ENCODE measurements at regions not wholly inside any gene's neighbourhood (a gene's known extent, or its start where the extent isn't known, plus 50 kb on each side); places are given as distances from the start of the nearest gene placed in this dataset.

- Histone ChIP-seq H3K4me3 (ENCODE audit: low read length in 2 of 2) (no peak overlapping the region), H3K4ac (ENCODE audit: low read length) (no peak overlapping the region), H3K4me1 (ENCODE audit: control insufficient read depth in 2 of 2, insufficient read depth in 1 of 2, low read depth in 1 of 2, low read length in 2 of 2) (no peaks in the 10 kb centered on the region), H2BK12ac (ENCODE audit: low read length) (no peak overlapping the region), H2AFZ (ENCODE audit: low read length) (no peak overlapping the region), H3K27ac (replicated peaks; ENCODE audit: low read length) (no peak overlapping the region), H2BK5ac (ENCODE audit: low read length) (no peak overlapping the region), H3K9me3 (replicated peaks in 1 of 2; ENCODE audit: control insufficient read depth in 2 of 2, insufficient read depth in 1 of 2, low read depth in 1 of 2, low read length in 2 of 2) (no peaks in the 10 kb centered on the region), H3K27me3 (ENCODE audit: control insufficient read depth in 3 of 3, insufficient read depth in 3 of 3, low read depth in 1 of 3, low read length in 3 of 3) (no peaks in the 10 kb centered on the region), H3K9ac (ENCODE audit: low read depth, low read length, poor library complexity) (no peak overlapping the region), H2BK15ac (ENCODE audit: low read length) (no peak overlapping the region), H3K36me3 (replicated peaks in 1 of 2; ENCODE audit: control insufficient read depth in 2 of 2, insufficient read depth in 2 of 2, low read length in 2 of 2) (no peaks in the 10 kb centered on the region), H3K4me2 (ENCODE audit: insufficient read depth, low read length, poor library complexity, severe bottlenecking) (no peak overlapping the region), H3K79me1 (ENCODE audit: low read depth, low read length) (no peaks in the 10 kb centered on the region), H3K18ac (ENCODE audit: low read length) (no peak overlapping the region), H3K23ac (ENCODE audit: low read depth, low read length, poor library complexity) (no peak overlapping the region), H2BK120ac (ENCODE audit: low read depth, low read length) (no peak overlapping the region), H3K14ac (ENCODE audit: low read length) (no peak overlapping the region), H2AK5ac (ENCODE audit: low read depth, low read length) (no peak overlapping the region), H4K91ac (ENCODE audit: low read depth, low read length, poor library complexity) (no peak overlapping the region), H4K8ac (ENCODE audit: low read depth, low read length) (no peak overlapping the region)
- DNase-seq (ENCODE audit: low spot score) = no peak
These were observed 253.5 kb downstream of the DMRTA1 start for GRCh38 chr9:22700171-22700570.

GRCh38 chr9:22718653-22719052 lies 272.0 kb downstream of the DMRTA1 start:
- H3K14ac ChIP-seq (ENCODE audit: low read length) = no peak overlapping the region
- H3K18ac ChIP-seq (ENCODE audit: low read length) = no peak overlapping the region
- WGBS, 2 donors (ENCODE audit: extremely low coverage in 2 of 2, insufficient read length in 2 of 2, insufficient replicate concordance in 1 of 2) = no CpG with 5 or more reads among the region's 1 CpG
- H3K27ac ChIP-seq (replicated peaks; ENCODE audit: low read length) = no peak overlapping the region
- no peaks in the 10 kb centered on the region for H3K36me3 ChIP-seq (replicated peaks in 1 of 2; ENCODE audit: control insufficient read depth in 2 of 2, insufficient read depth in 2 of 2, low read length in 2 of 2)
- H3K79me1 ChIP-seq (ENCODE audit: low read depth, low read length) = no peaks in the 10 kb centered on the region
- H3K4ac ChIP-seq (ENCODE audit: low read length) = no peak overlapping the region
- no peak overlapping the region for H3K23ac ChIP-seq (ENCODE audit: low read depth, low read length, poor library complexity)
- no peak overlapping the region for H2BK120ac ChIP-seq (ENCODE audit: low read depth, low read length)
- no peak overlapping the region for H3K9ac ChIP-seq (ENCODE audit: low read depth, low read length, poor library complexity)
- H3K4me2 ChIP-seq (ENCODE audit: insufficient read depth, low read length, poor library complexity, severe bottlenecking) = no peak overlapping the region
- no peak for DNase-seq (ENCODE audit: low spot score)
- H4K8ac ChIP-seq (ENCODE audit: low read depth, low read length) = no peak overlapping the region
- no peak overlapping the region for H3K4me3 ChIP-seq (ENCODE audit: low read length in 2 of 2)
- H2BK5ac ChIP-seq (ENCODE audit: low read length) = no peak overlapping the region
- no peaks in the 10 kb centered on the region for H3K9me3 ChIP-seq (replicated peaks in 1 of 2; ENCODE audit: control insufficient read depth in 2 of 2, insufficient read depth in 1 of 2, low read depth in 1 of 2, low read length in 2 of 2)
- H2AFZ ChIP-seq (ENCODE audit: low read length) = no peak overlapping the region
- no peak overlapping the region for H2AK5ac ChIP-seq (ENCODE audit: low read depth, low read length)
- H4K91ac ChIP-seq (ENCODE audit: low read depth, low read length, poor library complexity) = no peak overlapping the region
- H3K27me3 ChIP-seq (ENCODE audit: control insufficient read depth in 3 of 3, insufficient read depth in 3 of 3, low read depth in 1 of 3, low read length in 3 of 3) = no peaks in the 10 kb centered on the region
- no peak overlapping the region for H2BK15ac ChIP-seq (ENCODE audit: low read length)
- no peaks in the 10 kb centered on the region for H3K4me1 ChIP-seq (ENCODE audit: control insufficient read depth in 2 of 2, insufficient read depth in 1 of 2, low read depth in 1 of 2, low read length in 2 of 2)
- H2BK12ac ChIP-seq (ENCODE audit: low read length) = no peak overlapping the region

DNA sequence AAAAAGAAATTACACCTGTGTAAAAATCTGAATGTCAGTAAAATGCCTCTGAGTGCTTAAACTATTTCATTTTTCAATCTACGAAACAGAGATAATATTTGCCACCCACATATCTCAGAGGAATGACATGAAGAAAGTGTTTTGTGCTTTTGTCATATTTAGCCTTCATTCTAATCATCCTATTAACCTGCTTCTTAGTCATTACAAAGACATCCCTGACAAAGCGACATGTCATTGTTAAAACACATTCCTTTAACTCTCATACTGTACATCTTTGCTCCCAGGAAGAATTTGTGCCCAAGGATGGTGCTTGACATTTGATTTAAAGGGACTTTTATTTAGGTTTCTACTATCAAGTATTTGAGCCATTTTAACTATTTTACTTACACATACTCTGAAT lies 275.9 kb downstream of the DMRTA1 start:
- no peak overlapping the region for H3K4ac ChIP-seq (ENCODE audit: low read length)
- no peak overlapping the region for H3K9ac ChIP-seq (ENCODE audit: low read depth, low read length, poor library complexity)
- H3K23ac ChIP-seq (ENCODE audit: low read depth, low read length, poor library complexity) = no peak overlapping the region
- H3K18ac ChIP-seq (ENCODE audit: low read length) = no peak overlapping the region
- no peak overlapping the region for H2AFZ ChIP-seq (ENCODE audit: low read length)
- H2BK120ac ChIP-seq (ENCODE audit: low read depth, low read length) = no peak overlapping the region
- no peaks in the 10 kb centered on the region for H3K79me1 ChIP-seq (ENCODE audit: low read depth, low read length)
- H2BK12ac ChIP-seq (ENCODE audit: low read length) = no peak overlapping the region
- no peak for DNase-seq (ENCODE audit: low spot score)
- no peaks in the 10 kb centered on the region for H3K4me1 ChIP-seq (ENCODE audit: control insufficient read depth in 2 of 2, insufficient read depth in 1 of 2, low read depth in 1 of 2, low read length in 2 of 2)
- no CpG with 5 or more reads among the region's 2 CpGs for WGBS, 2 donors (ENCODE audit: extremely low coverage in 2 of 2, insufficient read length in 2 of 2, insufficient replicate concordance in 1 of 2)
- no peak overlapping the region for H2BK15ac ChIP-seq (ENCODE audit: low read length)
- H4K8ac ChIP-seq (ENCODE audit: low read depth, low read length) = no peak overlapping the region
- no peak overlapping the region for H3K4me2 ChIP-seq (ENCODE audit: insufficient read depth, low read length, poor library complexity, severe bottlenecking)
- no peak overlapping the region for H2AK5ac ChIP-seq (ENCODE audit: low read depth, low read length)
- H2BK5ac ChIP-seq (ENCODE audit: low read length) = no peak overlapping the region
- no peak overlapping the region for H3K27ac ChIP-seq (replicated peaks; ENCODE audit: low read length)
- H3K4me3 ChIP-seq (ENCODE audit: low read length in 2 of 2) = no peak overlapping the region
- no peak overlapping the region for H4K91ac ChIP-seq (ENCODE audit: low read depth, low read length, poor library complexity)
- H3K9me3 ChIP-seq (replicated peaks in 1 of 2; ENCODE audit: control insufficient read depth in 2 of 2, insufficient read depth in 1 of 2, low read depth in 1 of 2, low read length in 2 of 2) = no peaks in the 10 kb centered on the region
- no peaks in the 10 kb centered on the region for H3K27me3 ChIP-seq (ENCODE audit: control insufficient read depth in 3 of 3, insufficient read depth in 3 of 3, low read depth in 1 of 3, low read length in 3 of 3)
- no peak overlapping the region for H3K14ac ChIP-seq (ENCODE audit: low read length)
- H3K36me3 ChIP-seq (replicated peaks in 1 of 2; ENCODE audit: control insufficient read depth in 2 of 2, insufficient read depth in 2 of 2, low read length in 2 of 2) = no peaks in the 10 kb centered on the region

GRCh38 chr9:22731786-22732185 lies 285.2 kb downstream of the DMRTA1 start:
- no CpG with 5 or more reads among the region's 3 CpGs for WGBS, 2 donors (ENCODE audit: extremely low coverage in 2 of 2, insufficient read length in 2 of 2, insufficient replicate concordance in 1 of 2)
- Histone ChIP-seq H3K9me3 (replicated peaks in 1 of 2; ENCODE audit: control insufficient read depth in 2 of 2, insufficient read depth in 1 of 2, low read depth in 1 of 2, low read length in 2 of 2) (no peaks in the 10 kb centered on the region), H3K4me3 (ENCODE audit: low read length in 2 of 2) (no peak overlapping the region), H3K14ac (ENCODE audit: low read length) (no peak overlapping the region), H4K8ac (ENCODE audit: low read depth, low read length) (no peak overlapping the region), H3K4ac (ENCODE audit: low read length) (no peak overlapping the region), H3K9ac (ENCODE audit: low read depth, low read length, poor library complexity) (no peak overlapping the region), H3K4me1 (ENCODE audit: control insufficient read depth in 2 of 2, insufficient read depth in 1 of 2, low read depth in 1 of 2, low read length in 2 of 2) (no peaks in the 10 kb centered on the region), H3K4me2 (ENCODE audit: insufficient read depth, low read length, poor library complexity, severe bottlenecking) (no peak overlapping the region), H3K36me3 (replicated peaks in 1 of 2; ENCODE audit: control insufficient read depth in 2 of 2, insufficient read depth in 2 of 2, low read length in 2 of 2) (no peaks in the 10 kb centered on the region), H3K18ac (ENCODE audit: low read length) (no peak overlapping the region), H2BK15ac (ENCODE audit: low read length) (no peak overlapping the region), H3K79me1 (ENCODE audit: low read depth, low read length) (no peaks in the 10 kb centered on the region), H2BK120ac (ENCODE audit: low read depth, low read length) (no peak overlapping the region), H2BK5ac (ENCODE audit: low read length) (no peak overlapping the region), H2BK12ac (ENCODE audit: low read length) (no peak overlapping the region), H2AFZ (ENCODE audit: low read length) (no peak overlapping the region), H4K91ac (ENCODE audit: low read depth, low read length, poor library complexity) (no peak overlapping the region), H3K27ac (replicated peaks; ENCODE audit: low read length) (no peak overlapping the region), H3K27me3 (ENCODE audit: control insufficient read depth in 3 of 3, insufficient read depth in 3 of 3, low read depth in 1 of 3, low read length in 3 of 3) (no peaks in the 10 kb centered on the region), H3K23ac (ENCODE audit: low read depth, low read length, poor library complexity) (no peak overlapping the region), H2AK5ac (ENCODE audit: low read depth, low read length) (no peak overlapping the region)
- no peak for DNase-seq (ENCODE audit: low spot score)
